K562 (cell line): ENCODE measurements at regions not wholly inside any gene's neighbourhood (a gene's known extent, or its start where the extent isn't known, plus 50 kb on each side); places are given as distances from the start of the nearest gene placed in this dataset.

ENCODE experiments used
- FOSL1 ChIP-seq: fragments of 200-800 bp; sonication (Bioruptor generic); conservative IDR thresholded peaks from 2 replicates; pipeline ENCODE4 v1.6.1; 2016; ENCODE audit warnings: missing genetic modification characterization, missing compliant biosample characterization
- KLF10 ChIP-seq: fragments of 250-450 bp; sonication (Bioruptor Pico); IDR thresholded peaks from 2 replicates; pipeline ENCODE4 v1.6.1; 2021; ENCODE audit warnings: matching md5 sums
- MLX ChIP-seq, 2 experiments: fragments of 450-650 bp in 1 of 2; sonication (generic) in 1 of 2; formaldehyde crosslinking; conservative IDR thresholded peaks; 2 replicates each; pipeline versions ENCODE4 v1.4.0 to v1.8.1; 2020 to 2022; ENCODE audit warnings: mild to moderate bottlenecking in 1 of 2, missing genetic modification reagents in 1 of 2
- SMARCA5 ChIP-seq: fragments of 450-650 bp; IDR thresholded peaks from 2 replicates; pipeline ENCODE4 v1.6.1; 2016
- ZBTB8A ChIP-seq: fragments of 450-650 bp; IDR thresholded peaks from 2 replicates; pipeline ENCODE4 v1.6.1; 2018; ENCODE audit warnings: mild to moderate bottlenecking, moderate library complexity; ENCODE audit not compliant: partially characterized antibody
- ZNF354B ChIP-seq: fragments of 250-450 bp; sonication (Bioruptor Pico); IDR thresholded peaks from 2 replicates; pipeline ENCODE4 v1.4.0; 2020
- TF ChIP-seq, protein P1 (sequence below): IDR thresholded peaks from 3 replicates; pipeline ENCODE4 v1.6.1; 2011; ENCODE audit warnings: borderline replicate concordance, mild to moderate bottlenecking; ENCODE audit not compliant: insufficient read length, insufficient read depth
- TF ChIP-seq, protein P2 (sequence below): fragments of 250-450 bp; sonication (Bioruptor Pico); IDR thresholded peaks from 2 replicates; pipeline ENCODE4 v1.4.0; 2020; ENCODE audit warnings: mild to moderate bottlenecking, moderate library complexity, borderline replicate concordance
- TF ChIP-seq, protein P3 (sequence below): fragments of 450-650 bp; IDR thresholded peaks from 2 replicates; pipeline ENCODE4 v1.7.0; 2016; ENCODE audit warnings: borderline replicate concordance
- TF ChIP-seq, protein P4 (sequence below): fragments of 450-650 bp; IDR thresholded peaks from 2 replicates; pipeline ENCODE4 v1.6.1; 2017; ENCODE audit warnings: antibody characterized with exemption
- TF ChIP-seq, protein P5 (sequence below), 3 experiments: IDR thresholded peaks in 2 of 3; conservative IDR thresholded peaks in 1 of 3; 2 replicates each; pipeline ENCODE4 v1.5.1; 2011 to 2012; ENCODE audit warnings: low read length in 3 of 3, mild to moderate bottlenecking in 3 of 3, control low read depth in 2 of 3, improper control_type of control experiment in 1 of 3, inconsistent platforms in 1 of 3, low read depth in 1 of 3, mixed read lengths in 1 of 3, moderate library complexity in 1 of 3; ENCODE audit not compliant: insufficient read depth in 2 of 3
- TF ChIP-seq, protein P6 (sequence below): fragments of 450-650 bp; IDR thresholded peaks from 2 replicates; pipeline ENCODE4 v1.6.1; 2016; ENCODE audit warnings: missing biosample characterization, missing genetic modification characterization
- TF ChIP-seq, protein P7 (sequence below): fragments of 250-450 bp; sonication (Bioruptor Pico); IDR thresholded peaks from 2 replicates; pipeline ENCODE4 v1.5.0; 2020; ENCODE audit warnings: mild to moderate bottlenecking

DNA sequence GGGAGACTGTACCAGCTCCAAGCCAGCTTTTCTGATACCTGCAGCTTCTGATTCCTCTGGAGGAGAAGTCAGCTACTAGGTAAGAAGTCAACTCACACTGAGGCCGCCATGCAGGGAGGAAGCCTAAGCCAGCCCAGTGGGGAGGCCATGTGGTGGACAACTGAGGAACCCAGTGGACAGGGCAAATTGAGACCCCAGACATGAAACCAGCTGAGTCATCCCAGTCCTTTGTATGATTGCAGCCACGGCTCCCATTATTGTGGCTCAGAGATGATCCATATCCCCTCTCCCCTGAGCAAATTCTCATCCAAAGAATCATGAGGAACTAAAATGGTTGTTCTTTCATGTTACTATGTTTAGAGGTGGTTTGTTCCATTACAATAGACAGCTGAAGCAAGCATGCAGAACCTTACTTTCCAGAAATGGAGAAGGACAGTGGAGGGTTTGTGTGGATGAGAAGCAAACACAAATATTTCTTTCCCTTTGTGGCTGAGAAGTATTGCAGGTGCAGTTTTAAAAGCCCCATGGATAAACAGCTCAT is 1147.3 kb upstream of the TMEM132C start:
- TF ChIP-seq MLX (CRISPR knock-in tag; conservative IDR thresholded peaks at IDR 0.05), result no peak
- no peak for TF ChIP-seq FOSL1 (tag)
- TF ChIP-seq, protein P1, sequence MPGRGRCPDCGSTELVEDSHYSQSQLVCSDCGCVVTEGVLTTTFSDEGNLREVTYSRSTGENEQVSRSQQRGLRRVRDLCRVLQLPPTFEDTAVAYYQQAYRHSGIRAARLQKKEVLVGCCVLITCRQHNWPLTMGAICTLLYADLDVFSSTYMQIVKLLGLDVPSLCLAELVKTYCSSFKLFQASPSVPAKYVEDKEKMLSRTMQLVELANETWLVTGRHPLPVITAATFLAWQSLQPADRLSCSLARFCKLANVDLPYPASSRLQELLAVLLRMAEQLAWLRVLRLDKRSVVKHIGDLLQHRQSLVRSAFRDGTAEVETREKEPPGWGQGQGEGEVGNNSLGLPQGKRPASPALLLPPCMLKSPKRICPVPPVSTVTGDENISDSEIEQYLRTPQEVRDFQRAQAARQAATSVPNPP, result no peak
- TF ChIP-seq, protein P2, sequence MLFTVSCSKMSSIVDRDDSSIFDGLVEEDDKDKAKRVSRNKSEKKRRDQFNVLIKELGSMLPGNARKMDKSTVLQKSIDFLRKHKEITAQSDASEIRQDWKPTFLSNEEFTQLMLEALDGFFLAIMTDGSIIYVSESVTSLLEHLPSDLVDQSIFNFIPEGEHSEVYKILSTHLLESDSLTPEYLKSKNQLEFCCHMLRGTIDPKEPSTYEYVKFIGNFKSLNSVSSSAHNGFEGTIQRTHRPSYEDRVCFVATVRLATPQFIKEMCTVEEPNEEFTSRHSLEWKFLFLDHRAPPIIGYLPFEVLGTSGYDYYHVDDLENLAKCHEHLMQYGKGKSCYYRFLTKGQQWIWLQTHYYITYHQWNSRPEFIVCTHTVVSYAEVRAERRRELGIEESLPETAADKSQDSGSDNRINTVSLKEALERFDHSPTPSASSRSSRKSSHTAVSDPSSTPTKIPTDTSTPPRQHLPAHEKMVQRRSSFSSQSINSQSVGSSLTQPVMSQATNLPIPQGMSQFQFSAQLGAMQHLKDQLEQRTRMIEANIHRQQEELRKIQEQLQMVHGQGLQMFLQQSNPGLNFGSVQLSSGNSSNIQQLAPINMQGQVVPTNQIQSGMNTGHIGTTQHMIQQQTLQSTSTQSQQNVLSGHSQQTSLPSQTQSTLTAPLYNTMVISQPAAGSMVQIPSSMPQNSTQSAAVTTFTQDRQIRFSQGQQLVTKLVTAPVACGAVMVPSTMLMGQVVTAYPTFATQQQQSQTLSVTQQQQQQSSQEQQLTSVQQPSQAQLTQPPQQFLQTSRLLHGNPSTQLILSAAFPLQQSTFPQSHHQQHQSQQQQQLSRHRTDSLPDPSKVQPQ (CRISPR knock-in tag), result no peak
- TF ChIP-seq, protein P3, sequence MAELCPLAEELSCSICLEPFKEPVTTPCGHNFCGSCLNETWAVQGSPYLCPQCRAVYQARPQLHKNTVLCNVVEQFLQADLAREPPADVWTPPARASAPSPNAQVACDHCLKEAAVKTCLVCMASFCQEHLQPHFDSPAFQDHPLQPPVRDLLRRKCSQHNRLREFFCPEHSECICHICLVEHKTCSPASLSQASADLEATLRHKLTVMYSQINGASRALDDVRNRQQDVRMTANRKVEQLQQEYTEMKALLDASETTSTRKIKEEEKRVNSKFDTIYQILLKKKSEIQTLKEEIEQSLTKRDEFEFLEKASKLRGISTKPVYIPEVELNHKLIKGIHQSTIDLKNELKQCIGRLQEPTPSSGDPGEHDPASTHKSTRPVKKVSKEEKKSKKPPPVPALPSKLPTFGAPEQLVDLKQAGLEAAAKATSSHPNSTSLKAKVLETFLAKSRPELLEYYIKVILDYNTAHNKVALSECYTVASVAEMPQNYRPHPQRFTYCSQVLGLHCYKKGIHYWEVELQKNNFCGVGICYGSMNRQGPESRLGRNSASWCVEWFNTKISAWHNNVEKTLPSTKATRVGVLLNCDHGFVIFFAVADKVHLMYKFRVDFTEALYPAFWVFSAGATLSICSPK, result no peak
- no peak for TF ChIP-seq KLF10 (CRISPR knock-in tag)
- TF ChIP-seq, protein P4, sequence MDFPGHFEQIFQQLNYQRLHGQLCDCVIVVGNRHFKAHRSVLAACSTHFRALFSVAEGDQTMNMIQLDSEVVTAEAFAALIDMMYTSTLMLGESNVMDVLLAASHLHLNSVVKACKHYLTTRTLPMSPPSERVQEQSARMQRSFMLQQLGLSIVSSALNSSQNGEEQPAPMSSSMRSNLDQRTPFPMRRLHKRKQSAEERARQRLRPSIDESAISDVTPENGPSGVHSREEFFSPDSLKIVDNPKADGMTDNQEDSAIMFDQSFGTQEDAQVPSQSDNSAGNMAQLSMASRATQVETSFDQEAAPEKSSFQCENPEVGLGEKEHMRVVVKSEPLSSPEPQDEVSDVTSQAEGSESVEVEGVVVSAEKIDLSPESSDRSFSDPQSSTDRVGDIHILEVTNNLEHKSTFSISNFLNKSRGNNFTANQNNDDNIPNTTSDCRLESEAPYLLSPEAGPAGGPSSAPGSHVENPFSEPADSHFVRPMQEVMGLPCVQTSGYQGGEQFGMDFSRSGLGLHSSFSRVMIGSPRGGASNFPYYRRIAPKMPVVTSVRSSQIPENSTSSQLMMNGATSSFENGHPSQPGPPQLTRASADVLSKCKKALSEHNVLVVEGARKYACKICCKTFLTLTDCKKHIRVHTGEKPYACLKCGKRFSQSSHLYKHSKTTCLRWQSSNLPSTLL, result no peak
- TF ChIP-seq ZNF354B (CRISPR knock-in tag), result no peak
- no peak for TF ChIP-seq SMARCA5
- TF ChIP-seq, protein P5, sequence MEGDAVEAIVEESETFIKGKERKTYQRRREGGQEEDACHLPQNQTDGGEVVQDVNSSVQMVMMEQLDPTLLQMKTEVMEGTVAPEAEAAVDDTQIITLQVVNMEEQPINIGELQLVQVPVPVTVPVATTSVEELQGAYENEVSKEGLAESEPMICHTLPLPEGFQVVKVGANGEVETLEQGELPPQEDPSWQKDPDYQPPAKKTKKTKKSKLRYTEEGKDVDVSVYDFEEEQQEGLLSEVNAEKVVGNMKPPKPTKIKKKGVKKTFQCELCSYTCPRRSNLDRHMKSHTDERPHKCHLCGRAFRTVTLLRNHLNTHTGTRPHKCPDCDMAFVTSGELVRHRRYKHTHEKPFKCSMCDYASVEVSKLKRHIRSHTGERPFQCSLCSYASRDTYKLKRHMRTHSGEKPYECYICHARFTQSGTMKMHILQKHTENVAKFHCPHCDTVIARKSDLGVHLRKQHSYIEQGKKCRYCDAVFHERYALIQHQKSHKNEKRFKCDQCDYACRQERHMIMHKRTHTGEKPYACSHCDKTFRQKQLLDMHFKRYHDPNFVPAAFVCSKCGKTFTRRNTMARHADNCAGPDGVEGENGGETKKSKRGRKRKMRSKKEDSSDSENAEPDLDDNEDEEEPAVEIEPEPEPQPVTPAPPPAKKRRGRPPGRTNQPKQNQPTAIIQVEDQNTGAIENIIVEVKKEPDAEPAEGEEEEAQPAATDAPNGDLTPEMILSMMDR (IDR thresholded peaks at IDR 0.05 in 2 of 3, conservative IDR thresholded peaks at IDR 0.05 in 1 of 3; ENCODE audit: insufficient read depth in 2 of 3, low read depth in 1 of 3, low read length in 3 of 3), result no peak
- no peak for TF ChIP-seq ZBTB8A
- TF ChIP-seq, protein P6, sequence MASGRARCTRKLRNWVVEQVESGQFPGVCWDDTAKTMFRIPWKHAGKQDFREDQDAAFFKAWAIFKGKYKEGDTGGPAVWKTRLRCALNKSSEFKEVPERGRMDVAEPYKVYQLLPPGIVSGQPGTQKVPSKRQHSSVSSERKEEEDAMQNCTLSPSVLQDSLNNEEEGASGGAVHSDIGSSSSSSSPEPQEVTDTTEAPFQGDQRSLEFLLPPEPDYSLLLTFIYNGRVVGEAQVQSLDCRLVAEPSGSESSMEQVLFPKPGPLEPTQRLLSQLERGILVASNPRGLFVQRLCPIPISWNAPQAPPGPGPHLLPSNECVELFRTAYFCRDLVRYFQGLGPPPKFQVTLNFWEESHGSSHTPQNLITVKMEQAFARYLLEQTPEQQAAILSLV (tag), result 0 out of 2 replicates have a peak, but pooled peaks have one; percentile 15
- TF ChIP-seq, protein P7, sequence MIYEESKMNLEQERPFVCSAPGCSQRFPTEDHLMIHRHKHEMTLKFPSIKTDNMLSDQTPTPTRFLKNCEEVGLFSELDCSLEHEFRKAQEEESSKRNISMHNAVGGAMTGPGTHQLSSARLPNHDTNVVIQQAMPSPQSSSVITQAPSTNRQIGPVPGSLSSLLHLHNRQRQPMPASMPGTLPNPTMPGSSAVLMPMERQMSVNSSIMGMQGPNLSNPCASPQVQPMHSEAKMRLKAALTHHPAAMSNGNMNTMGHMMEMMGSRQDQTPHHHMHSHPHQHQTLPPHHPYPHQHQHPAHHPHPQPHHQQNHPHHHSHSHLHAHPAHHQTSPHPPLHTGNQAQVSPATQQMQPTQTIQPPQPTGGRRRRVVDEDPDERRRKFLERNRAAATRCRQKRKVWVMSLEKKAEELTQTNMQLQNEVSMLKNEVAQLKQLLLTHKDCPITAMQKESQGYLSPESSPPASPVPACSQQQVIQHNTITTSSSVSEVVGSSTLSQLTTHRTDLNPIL, result no peak
